Retina (tissue), 1 donor: ENCODE measurements at regions not wholly inside any gene's neighbourhood (a gene's known extent, or its start where the extent isn't known, plus 50 kb on each side); places are given as distances from the start of the nearest gene placed in this dataset.
"Not testable (repeated sequence)": the region's sequence is repeated elsewhere in the genome, so short reads cannot be mapped to it uniquely, and the experiment has no call there.

ENCODE experiments used
- DNase-seq: peaks from one replicate; pipeline ENCODE4 v3.0.0-alpha.2; 2016

DNA sequence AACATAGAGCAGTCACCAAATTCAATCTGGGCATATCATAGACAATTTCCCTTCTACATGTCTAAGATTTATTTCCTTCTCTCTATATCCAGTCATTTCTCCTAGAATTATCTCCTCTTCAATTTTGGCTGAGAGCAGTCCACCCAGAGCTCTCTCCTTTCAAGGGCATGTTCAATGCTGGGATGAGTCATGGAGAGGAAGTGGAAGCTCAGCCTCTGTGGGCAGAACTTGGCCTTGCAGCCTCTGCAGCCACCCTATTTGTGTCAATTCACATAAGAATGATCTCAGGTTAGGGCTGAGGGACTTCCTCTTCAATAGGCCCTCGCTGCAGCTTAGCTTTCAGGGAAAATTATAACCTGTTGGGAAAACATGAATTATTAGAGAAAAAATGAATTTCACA lies 560.8 kb downstream of the POM121L12 start:
- no peak for DNase-seq

DNA sequence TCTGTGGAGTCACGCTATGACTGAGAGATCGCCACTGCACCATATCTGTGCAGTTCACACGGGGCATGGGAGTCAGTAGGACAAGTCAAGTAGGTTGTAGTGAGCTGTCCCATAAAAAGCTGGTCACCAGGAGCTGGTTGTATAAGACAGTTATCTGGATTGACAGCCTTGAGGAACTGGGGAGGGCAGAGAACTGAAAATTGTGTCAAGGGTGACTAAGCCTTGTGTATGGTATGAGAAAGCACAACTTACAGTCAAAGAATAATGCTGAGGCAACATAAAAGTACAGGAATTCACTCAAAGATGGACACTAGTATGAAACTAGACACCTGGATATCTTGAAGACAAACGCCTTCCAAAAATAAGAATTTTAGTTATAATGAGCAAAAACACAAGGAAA lies 564.9 kb downstream of the POM121L12 start:
- no peak for DNase-seq

DNA sequence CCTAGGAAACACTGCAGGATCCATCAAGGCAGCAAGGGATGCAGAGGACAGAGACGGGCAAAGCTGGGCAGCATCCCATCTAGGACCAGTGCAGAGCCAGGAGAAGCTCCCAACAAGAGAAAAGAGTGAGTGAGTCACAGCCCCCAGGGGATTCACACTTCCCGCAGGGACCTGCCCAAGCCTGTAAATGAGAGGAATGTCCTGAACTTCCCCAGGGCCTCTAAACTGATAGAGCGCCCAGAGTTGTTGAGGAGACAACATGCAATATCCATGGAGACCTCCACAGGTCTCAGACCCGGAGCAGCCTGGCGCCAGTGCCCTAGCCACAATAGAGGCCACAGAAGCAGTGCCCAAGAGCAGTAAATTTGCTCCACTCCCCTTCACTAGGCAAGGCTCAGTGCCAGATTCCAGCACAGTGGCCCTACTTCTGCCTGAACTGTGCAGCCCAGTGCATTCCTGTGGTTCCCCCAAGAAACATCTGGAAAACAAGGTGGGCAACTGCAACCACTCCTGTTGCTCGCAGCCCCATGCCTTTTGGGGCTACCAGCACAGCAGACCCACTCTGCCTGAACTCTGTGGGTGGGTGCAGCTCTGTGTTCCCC lies 567.5 kb downstream of the POM121L12 start:
- DNase-seq: no peak

DNA sequence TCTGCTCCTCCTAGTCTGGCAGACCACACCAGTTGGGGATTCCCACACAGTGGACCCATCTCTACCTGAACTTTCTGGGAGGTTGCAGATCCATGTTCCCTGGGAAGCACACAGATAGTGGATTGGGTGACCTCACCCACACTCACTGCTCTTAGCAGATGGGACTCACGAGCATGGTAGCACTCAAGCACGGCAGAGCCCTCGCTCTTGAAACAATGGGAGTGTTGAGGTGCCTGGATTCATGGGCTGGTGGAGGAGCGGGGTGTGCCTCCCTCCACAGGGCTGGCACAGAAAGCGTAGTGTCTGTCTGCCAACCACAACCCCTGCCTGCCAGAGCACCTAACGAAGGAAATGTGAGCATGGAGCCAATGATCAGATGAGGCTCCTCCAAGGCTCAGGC lies 568.0 kb downstream of the POM121L12 start:
- DNase-seq: no peak

DNA sequence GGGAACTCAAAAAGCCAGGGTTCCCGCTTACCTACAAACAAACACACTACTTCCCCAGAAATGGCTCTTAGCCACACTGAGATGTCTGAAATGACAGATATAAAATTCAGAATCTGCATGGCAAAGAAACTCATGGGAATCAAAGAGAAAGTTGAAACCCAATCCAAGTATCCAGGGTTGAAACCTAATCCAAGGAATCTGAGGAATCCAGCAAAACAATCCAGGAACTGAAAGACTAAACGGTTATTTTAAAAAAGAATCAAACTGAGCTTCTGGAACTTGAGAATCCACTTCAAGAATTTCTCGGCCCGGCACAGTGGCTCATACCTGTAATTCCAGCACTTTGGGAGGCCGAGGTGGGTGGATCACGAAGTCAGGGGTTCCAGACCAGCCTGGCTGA lies 568.8 kb downstream of the POM121L12 start:
- DNase-seq: no peak

DNA sequence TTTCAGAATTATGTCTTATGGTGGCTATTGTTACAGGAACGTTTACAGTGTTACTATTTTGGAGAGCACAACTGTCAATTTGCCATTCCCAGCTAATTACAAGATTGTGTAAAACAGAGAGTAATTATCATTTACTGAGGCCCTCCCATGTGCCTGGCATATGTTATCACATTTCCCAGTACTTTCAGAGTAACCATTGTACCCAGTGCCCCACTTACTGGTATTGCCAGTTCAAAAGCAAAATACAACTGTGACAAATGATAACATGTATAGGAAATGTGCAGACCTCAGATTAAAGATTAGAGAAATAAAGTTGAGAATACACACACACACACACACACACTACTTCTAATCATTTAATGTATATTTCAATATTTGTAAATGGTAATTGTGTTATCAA lies 572.5 kb downstream of the POM121L12 start:
- DNase-seq: no peak

DNA sequence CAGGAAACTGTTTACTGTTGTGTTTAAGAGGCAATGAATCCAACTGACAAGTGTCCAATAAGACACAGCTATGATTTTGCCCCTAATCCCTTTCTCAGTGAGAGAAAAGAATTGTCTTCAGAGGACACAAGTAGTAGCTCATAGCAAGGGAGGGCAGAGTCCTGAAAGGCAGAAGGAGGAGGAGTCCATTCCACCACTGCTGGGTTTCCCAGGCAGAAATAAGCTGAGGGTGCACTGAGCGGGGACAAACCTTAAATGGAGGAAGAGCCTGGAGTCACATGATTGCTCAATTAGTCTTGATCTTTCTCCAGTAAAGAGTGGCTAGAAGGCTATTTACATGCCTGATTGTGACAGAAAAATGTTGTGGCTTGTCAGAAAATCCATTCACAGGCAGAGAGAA lies 573.8 kb downstream of the POM121L12 start:
- DNase-seq: peak; percentile 17

DNA sequence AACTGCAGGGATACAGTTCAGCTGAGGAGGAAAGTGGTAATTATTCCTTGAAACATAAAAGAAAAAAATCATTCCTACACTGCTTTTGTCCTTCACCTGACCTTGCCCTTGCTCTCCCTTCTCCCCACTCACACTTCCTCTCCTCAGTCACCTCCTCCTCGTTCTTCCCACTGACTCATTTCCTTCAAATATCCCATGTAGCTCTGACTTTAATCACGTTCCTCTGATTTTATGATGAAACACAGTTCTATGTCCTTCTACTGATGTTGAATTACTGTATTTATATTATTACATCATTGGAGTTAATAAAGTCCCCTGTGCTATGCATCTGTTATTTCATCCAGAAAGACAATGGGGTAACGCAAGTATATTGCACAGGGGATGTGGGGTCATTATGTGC lies 575.6 kb downstream of the POM121L12 start:
- DNase-seq: no peak

DNA sequence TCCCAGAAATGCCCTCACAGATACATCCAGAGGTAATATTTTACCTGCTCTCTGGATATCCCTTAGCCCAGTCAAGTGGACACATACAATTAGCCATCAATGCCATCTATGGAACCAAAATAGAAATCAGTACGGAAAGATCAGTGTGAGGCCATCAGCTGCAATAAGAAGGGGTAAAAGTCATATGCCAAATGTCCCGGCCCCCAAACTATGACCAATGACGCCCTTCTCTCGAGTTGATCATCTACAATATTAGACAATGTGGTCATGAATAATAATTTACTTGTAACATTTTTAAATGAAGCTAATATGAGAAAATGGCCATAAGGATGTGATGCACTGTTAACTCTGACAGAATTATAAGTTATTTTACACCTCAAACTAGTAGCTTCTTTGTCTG lies 588.9 kb downstream of the POM121L12 start:
- no peak for DNase-seq

DNA sequence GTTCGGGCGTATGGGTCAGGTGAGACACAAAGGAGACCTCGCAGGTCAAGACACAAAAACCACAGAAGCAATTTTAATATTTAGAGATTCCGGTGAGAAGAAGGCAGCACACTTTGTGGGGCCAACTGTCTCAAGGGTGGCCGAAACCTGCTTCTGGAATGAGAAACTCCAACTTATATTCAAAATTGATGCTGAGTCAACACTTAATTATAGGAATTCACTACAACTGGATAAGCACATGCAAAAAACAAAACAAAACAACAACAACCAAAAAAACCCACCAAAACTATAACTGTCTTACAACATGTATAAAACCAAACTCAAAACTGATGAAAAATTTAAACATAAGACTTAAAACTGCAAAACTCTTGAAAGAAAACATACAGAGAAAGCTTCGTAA lies 593.3 kb downstream of the POM121L12 start:
- DNase-seq: no peak

DNA sequence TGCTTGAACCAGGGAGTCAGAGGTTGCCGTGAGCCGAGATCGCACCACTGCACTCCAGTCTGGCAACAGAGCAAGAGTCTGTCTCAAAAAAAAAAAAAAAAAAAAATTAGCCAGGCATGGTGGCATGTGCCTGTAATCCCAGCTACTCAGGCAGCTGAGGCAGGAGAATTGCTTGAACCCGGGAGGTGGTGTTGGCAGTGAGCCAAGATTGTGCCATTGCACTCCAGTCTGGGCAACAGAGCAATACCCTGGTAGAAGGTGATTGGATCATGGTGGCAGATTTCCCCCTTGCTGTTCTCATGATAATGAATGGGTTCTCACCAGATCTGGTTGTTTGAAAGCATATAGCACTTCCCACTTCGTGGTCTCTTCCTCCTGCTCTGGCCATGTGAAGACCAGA lies 599.8 kb downstream of the POM121L12 start:
- DNase-seq: not testable (repeated sequence)

DNA sequence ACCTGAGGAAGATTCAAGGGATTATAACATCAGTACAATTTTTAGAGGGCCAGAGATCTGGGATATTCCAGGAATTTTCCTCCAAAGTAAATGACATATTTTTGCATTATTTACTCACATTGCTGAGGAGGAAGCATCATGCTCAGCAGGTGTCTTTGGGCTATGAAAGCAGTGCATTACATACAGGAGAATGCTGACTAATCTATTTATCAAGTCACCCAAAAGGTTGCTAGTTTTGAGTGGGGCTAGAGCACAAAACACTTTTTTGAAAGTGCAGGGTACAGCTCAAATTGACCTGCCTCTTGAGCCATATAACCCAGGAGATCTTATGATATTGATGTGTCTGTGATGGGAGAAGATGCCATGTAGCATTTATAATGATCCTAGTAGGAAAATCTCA lies 603.1 kb downstream of the POM121L12 start:
- no peak for DNase-seq

DNA sequence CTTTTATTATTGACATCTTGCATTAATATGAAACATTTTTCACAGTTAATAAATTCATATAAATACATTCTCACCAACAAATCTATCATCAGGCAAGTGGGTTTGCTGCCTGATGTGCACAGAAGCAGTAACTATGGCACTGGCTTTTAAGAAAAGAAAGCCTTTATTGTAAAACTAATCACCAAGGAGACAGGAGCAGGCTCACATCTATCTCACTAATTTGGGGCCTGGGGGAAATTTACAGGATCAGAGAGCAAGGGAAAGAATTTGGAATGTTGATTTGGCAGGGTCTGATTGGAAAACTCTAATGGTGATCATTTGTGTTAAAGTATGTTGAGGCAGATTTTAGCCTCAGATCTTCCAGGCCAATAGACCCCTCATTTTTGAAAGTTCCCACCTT lies 605.7 kb downstream of the POM121L12 start:
- DNase-seq: no peak

DNA sequence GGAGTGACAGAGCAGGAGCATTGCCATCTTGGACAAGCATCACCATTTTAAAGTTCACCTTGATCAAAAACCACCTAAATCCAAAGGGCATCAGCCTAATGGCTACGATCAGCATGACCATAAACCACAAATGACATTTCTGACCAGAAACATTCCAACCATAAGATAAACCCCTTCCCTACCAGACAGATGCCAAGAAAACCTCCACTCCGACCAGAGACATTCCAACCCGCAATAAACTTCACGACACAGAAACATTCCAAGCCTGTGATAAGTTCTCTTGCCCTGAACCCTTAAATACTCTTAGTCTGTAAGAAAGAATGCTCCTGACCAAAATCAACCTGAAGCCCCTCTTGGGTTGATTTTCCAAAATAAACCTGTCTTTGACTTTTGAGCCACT lies 606.9 kb downstream of the POM121L12 start:
- DNase-seq: no peak

DNA sequence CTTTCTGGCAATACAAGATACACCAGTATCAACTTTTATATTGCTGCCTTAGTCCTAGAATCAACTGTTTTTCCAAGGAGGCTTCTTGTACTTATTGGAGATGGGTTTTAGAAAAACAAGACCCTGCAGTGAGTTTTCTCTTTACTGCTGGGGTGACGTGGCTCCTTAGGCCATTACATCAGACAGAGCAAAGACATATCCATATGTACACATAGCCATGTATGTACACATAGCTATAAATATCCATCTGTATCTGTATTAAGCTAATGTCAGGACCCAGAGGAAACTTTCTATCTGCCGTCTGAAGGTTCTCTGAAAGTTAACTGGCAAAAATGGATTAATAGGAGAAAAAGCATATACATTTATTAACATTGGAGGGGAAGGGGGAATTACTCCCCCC lies 607.4 kb downstream of the POM121L12 start:
- no peak for DNase-seq

DNA sequence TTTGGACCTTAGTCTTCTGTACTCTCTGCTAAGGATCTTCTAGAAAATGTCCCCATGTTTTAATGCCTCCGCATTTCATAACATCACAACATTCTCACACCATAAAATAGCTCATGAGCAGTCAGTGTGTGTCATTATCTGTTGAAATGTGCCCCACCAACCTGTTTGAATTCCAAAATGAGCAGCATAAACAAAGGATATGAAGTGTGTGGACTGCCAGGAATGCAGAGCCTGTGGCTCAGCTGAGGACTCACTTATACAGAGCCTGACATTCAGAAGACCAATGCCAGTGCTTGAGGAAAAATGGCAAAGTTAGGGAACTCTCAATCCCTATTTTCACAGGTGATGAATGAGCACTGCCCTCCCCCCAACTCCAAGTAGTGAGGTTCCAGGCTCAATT lies 621.4 kb downstream of the POM121L12 start:
- no peak for DNase-seq

DNA sequence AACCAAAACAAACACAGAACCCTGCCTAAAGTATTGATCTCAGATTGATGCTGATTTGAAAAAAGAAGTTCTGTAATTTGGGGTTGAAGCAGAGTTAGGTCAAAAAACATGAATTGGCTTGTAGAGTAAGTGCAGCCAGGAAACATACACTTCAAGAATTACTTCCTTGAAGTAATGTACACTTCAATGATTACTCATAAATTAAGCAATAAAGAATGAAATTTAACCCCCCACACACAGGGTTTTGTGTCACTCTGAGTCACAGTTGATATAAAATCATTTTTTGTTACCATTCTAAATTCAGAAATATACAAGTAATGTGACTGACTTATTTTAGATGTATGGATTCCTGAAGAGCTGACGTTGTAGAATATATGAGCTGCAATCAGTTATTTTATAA lies 622.2 kb downstream of the POM121L12 start:
- DNase-seq: no peak

DNA sequence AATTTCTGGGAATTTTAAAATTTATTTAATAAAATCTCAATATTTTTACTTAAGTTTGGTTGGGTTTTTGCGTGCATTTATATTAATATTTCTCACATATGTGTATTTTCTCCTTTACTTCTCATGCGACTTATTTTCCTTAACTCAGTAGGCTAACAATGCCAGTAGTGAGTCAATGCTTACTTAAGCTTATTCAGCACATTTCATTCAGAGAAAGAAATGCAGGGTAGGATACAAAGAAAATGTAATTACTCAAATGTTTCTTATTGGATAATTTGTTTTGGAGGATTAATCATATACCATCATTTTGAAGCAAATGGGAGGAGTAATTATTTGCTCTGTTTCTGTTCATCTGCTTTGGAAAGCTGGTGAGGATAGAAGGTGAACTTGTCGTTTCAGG lies 623.5 kb downstream of the POM121L12 start:
- no peak for DNase-seq

DNA sequence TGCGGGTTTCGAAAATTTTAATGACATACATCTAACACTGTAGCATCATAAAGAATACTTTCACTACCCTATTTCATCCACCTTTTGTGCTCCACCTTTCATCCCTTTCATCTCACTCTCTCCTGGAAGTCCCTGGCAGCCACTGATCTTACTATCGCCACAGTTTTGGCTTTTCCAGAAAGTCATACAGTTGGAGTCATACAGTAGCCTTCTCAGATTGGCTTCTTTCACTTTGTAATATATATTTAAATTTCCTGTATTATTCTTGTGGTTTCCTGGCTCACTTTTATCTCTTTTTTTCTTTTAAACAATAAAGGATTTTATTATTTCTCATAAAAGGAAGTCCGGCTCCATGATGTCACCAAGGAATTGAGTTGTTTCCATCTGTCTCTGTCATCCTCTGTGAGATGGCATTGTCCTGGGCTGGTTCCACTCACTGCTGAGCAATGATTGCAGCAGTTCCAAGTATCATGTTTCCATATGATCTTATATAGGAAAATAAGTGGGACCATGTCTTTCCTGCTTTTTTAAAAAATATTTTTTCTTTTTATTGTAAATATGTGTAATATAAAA lies 626.3 kb downstream of the POM121L12 start:
- DNase-seq: no peak

DNA sequence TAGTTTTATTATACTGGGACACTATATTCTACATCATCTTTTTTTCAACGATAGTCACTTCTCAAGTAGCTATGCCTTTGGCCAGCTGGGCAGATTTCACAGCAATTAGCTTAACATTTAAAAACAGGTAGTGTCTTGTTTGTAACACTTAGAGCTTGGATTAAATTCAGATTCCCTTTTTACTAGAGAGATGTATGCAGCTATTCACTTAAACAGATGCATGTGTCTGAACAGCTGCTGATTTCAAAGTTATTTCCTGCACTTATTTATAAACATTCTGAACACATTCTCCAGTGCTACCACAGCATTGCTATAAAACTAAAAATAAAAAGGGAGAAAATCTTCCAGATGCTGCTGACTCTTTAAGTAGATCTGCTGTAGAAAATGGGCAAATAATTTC lies 637.2 kb downstream of the POM121L12 start:
- DNase-seq: no peak

DNA sequence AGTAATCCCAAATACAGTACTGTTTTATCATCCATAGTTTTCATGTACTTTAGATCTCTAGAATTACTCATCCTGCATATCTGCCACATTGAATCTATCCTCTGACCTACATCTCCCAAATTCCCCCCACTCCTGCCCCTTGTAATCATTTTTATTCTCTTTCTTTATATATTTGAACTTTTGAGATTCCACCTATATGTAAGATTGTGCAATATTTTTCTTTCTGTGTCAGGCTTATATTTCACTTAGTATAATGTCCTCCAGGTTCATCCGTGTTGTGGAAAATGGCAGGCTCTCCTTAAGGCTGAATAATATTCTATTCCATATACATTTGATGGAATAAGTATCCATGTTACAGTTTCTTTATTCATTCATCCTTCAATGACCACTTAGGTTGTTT lies 640.4 kb downstream of the POM121L12 start:
- no peak for DNase-seq

DNA sequence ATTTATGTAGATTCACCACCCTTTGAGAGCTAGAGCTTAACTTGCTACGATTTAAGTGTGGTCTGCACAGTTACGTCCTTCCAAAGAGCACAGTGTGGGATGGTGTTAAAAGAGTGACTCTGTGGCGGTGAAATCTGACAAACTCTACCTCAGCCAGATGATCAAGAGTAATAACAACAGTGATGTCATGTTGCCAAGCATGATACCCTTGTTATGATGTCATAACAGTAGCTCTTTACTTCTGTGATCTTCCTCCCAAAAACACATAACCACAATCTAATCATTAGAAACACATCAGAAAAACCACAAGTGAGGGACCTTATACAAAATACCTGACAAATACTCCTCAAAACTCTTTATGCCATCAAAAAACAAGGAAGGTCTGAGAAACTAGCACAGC lies 649.3 kb downstream of the POM121L12 start:
- DNase-seq: no peak

DNA sequence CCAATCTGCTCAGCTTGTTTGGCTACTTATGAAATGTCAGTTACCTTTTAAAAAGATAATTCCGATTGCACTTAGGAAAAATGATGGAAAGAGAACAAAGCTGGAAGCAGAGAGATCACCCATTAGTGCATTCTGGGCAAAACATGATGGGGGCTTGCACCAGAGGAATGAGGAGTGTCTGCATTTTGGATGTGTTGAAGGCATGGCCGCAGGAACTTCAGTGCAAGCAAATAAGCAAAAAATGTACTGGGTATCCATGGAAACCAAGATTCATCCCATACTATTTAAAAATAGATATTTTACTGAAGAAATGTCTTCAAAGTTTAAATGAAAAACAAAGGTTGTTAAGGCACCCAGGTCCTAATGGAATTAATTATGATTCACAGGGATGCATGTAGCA lies 655.0 kb downstream of the POM121L12 start:
- DNase-seq: no peak

DNA sequence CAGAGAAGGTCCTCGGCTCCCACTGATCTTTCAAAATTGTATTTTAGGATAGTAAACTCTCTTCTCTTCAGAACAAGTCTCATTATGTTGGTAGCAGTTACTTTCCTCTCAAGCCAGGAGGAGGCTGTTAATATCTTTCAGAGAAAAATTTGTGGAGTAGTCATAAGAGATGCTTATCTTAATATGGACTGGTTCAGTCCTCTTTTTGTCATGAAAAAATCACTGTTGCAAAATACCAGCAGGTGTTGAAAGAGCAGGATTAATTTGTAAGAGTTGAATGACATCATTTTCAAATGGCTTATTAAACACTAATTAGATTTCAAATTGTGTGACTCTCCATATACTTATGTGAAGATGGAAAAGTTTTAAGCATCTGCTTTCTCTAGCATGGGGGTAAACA lies 662.5 kb downstream of the POM121L12 start:
- DNase-seq: no peak

DNA sequence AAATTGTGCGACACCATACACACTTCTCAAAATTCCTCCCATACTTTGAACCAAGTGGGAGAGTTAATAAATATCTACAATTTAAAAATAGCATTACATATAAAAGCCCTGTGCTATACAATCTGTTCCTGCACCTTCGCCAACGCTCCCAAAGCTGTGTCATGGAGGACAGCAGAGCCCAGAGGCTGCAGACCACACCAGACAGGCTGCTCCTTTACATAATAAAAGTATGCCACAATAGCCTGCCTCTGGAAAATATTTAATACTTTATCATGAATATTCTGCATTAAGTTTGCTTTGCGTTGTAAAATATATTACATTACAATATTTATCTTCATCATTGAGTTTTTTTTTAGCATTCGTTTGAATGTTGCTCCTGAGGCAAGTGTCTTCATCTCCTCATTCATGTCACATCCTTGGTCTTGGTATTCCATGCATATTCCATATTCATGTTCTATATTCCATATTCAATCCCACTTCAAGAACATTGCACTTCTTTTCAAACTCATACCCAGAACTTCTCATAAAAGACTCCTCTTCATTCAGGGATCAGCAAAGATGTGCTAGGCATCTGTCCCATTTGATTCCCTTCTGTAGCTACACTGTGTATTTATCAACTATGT lies 663.9 kb downstream of the POM121L12 start:
- DNase-seq: no peak
